Effector CD8-positive, alpha-beta T cell (primary cell): ENCODE measurements at regions not wholly inside any gene's neighbourhood (a gene's known extent, or its start where the extent isn't known, plus 50 kb on each side); places are given as distances from the start of the nearest gene placed in this dataset.

Experiments used
- DNase-seq: peaks from one replicate; lab custom pipeline; 2025; lab: John Stamatoyannopoulos, UW

DNA sequence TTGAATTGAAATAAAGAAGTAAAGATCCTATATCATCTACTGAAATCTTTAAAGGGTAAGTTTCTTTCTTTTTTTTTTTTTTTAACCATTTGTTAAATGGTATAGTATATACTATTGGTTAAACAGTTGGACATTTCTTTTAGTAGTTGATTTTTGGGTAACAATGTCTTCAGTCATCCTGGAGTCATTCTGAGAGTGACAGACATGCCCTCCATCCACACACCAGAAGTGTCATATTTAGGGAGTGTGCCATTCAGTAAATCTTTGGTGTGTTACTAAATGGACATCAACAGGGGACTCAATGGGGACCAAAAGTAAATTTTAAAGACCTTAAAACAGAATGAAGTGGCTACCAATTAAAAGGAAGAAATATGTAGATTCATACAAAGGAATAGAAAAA lies 50.8 kb upstream of the SLC39A10 start:
- DNase-seq: no peak

DNA sequence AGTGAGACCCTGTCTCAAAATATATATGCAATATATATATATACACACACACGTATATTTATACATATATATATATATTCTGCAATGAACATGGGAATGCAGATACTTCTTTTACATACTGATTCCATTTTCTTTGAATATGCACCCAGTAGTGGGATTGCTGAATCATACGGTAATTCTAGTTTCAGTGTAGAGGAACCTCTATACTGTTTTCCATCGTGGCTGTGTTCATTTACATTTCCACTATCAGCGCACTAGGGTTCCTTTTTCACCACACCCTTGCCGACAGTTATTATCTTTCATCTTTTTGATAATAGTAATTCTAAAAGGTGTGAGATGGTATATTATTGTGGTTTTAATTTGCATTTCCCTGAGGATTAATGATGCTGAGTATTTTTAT lies 52.3 kb upstream of the SLC39A10 start:
- DNase-seq: no peak

DNA sequence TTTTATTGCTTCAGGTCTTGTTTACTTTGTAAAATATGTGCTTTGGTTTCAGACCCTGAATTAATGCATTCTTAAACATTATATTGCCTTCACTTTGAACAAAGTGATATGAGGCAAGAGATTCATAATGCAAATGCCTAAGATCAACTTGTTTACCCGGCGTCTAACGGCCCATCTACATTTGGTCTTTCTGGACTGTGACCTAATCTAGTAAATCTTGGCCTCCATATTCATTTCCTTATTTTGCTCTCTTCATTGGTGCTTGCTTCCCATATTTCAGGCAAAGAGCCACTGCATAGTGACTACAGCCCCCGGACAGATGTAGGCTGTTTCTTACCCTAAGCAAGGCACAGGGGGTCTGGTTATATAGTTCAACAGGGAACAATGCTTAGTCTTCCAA lies 53.0 kb upstream of the SLC39A10 start:
- DNase-seq: no peak

DNA sequence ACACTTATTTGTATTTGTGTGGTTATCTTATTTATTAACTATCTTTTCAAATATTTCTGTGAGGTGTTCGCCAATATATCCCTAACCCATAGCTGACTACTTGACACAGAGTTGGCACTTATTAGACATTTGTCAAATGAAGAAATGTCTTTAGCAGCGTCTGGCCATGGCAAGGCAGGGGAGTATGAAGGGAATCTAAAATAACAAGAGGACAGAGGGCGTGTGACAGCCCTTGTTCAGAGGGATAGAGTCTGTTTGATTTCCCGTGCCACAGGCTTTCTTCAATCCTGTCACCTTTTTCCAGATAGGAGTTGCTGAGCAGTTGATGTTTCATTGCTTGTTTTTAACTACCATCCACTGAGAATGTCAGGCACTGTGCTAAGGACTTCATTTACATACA lies 53.6 kb upstream of the SLC39A10 start:
- DNase-seq: no peak

DNA sequence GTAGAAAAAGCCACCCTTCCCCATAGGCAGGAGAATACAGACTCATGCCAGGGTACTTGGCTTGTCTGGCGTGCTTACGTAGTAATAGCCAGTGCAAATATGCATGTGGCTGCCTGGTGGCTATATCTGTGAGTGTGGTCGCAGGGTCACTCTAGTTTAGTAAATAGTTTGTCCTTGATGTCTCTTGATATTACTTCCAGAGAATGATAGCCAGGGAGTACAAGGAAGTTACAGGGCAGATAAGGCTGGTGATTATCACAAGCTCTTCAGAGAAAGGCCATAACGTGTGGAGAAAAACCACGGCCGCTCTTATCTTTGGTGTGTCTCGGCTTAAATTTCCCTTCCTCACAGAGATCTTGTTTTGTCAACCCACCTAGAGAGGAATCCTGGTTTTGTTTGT lies 54.3 kb upstream of the SLC39A10 start:
- DNase-seq: no peak

DNA sequence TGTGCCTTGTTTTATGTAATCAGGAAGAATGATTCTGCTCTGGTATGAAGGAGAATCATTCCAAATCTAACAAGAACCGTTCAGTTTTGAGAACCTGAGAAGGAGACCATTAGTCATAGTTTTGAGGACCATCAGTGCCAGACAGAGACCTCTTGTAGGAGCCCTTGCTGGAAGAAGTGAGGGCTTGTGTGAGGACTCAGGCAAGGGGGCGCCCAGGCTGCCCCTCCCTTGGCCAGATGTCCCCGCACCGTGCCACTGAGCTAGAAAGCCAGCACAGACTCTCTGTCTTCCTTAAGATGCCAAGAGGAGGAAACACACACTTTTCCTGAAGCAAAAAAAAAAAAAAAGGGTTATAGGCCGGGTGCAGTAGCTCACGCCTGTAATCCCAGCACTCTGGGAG lies 55.7 kb upstream of the SLC39A10 start:
- DNase-seq: no peak

DNA sequence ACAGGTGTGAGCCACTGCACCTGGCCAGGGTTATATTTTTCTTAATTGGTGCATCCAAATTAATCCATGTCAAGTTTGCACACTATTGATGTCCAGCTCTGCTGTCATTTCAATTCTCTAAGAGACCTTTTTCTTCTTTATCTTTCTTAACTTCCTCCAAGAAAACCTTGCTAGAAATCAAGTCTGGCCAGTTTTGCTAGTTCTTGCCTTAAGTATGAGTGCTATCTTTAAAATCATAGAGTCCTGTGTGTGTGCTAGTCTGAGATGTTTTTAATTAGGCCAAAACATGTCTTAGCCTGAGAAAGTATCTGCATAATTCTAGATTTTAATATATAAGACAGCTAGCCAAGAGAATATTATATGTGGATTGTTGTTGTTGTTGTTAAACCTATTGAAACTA lies 56.2 kb upstream of the SLC39A10 start:
- no peak for DNase-seq

DNA sequence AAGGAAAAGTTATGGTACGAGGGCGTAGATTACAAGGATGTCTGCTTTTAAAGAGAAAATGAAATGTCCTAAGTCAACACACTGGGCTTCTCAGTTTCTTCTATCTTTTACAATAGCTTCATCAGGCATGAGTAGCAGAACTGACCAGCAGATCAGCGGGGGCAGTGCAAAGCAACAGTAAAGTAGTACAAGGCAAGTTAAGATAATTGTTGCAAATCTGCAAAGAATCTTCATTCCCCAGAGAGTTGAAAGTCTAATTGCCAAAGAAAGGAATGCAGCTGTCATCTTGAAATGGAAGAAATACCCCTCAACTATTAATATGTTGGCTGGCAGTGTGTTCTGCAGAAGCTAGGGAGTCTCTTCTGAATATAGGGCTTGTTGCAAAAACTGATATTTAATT lies 60.2 kb upstream of the SLC39A10 start:
- no peak for DNase-seq

DNA sequence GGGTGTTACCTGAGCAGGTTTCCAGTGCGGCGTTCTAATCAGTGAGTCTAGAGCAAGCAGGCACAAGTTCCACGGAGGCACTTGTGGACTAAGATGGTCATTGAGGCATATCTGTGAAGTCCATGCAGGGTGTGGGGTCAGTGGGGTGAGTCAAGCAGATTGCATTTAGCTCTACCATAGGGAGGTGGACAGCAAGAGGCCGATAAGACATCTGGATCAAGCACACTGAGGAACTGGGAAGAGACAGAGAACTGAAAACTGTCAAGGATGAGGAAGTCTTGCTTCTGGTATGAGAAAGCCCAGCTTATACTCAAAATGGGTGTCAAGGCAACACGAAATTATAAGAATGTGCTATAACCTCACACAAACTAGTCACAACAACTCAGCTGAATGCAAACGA lies 61.2 kb upstream of the SLC39A10 start:
- no peak for DNase-seq

DNA sequence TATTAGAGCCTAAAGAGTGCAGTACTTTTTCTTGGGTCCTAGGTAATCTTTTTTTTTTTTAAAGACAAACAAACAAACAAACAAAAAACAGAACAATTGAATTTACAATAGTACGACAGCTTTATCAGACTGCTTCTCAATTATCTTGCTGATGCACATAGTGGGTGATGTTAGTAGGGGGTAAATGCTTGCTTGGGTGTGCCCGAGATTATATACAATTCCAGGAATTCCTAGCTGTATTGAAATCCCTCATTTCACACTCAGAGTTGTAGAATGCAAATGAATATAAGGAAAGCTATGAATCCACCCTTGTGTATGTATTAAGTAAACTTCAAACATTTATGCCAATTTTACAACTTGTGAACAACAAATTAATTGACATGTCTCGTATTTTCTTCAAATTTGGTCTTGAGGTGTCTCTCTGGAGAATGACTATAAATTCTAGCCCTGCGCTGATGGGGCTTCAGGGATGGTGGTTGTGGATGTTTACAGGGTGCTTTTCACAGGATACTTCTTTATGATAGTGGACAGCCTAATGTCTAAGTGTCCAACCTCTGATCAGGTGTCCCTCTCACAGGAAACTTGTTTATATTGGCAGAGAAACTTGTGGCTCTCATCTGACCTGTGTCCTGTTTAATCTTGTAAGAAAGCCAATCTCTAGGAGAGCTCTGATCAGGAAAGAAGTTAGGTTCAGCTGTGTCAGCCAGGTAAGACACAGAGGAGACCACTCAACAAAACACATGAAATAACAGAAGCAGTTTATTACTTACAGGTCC lies 61.9 kb upstream of the SLC39A10 start:
- no peak for DNase-seq

DNA sequence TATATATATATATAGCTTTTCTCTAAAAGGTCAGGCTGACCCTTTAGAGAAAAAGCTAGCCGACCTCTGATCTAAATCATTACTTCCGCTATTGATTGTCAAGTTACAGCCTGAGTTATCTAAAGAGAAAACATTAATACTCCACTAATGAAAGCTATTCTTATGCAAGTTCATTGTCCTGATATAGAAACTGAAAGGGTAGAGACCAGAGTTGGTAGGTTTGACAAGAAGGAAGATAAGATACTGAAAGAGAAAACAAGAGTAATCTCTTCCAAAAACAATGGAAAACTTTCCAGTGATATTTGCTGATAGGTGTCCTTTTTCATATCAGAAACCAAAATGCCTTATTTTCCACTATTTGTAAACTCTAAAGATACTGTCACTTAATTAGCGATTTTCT lies 62.8 kb upstream of the SLC39A10 start:
- DNase-seq: no peak

DNA sequence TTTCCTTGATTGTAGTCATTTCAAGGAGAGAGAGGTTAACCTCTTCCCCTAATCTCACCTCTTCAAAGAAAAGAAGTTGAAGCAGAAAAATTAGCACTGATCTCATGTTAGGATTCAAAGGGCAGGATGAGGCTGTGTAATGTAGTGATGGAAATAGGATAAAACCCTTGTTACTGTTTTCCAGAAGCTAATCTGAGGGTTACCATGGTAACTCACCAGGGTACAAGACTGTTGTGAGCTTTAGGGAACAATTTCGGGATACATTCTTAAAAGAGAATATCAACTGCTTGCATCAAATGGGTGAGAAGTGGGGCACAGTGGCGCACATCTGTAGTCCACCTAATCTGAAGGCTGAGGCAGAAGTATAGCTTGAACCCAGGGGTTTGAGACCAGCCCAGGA lies 64.9 kb upstream of the SLC39A10 start:
- DNase-seq: no peak

DNA sequence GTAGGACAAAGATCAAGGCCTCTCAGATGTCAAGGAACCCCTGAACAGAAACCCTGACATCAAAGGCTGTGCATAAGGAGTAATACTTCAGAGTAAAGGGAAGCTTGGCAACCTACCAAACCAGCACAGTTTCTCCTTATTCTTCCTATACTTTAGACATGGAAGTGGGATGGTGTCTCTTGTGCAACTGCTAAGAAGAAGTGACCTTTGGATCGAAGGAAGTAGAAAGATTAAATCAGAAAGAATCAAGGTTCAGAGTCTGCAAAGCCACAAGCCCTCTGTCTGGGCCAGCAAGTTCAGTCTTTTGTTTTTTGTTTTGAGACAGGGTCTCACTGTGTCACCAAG lies 66.2 kb upstream of the SLC39A10 start:
- DNase-seq: no peak

DNA sequence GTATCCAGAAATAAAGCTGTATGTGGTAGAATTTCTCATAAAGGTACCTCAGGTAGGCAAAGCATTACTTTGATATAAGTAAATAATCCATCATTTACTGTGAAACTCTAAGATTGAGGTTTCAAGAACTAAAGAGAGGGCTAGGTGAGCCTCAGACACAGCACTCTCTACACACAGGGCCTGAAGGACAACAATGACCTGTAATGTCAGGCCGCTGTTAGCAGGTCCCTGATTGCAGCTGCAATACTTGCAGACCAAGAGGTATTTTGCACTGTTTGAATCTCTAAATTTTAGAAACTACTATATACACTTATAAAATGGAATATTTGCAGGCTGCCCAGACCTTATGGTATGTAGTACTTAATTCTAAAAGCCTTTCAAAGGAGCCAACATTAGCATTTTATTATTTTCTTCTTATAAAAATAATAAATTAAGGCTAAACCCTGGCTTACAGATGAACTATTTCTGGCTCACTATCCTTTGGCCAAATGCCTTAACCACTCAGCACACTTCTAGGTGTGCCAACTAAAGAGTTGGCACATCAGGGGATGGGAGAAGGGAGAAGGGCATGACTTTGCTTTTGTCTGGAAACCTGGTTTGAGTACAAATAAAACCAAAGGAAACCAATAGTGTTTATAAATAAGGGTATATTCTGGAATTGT lies 66.7 kb upstream of the SLC39A10 start:
- no peak for DNase-seq

DNA sequence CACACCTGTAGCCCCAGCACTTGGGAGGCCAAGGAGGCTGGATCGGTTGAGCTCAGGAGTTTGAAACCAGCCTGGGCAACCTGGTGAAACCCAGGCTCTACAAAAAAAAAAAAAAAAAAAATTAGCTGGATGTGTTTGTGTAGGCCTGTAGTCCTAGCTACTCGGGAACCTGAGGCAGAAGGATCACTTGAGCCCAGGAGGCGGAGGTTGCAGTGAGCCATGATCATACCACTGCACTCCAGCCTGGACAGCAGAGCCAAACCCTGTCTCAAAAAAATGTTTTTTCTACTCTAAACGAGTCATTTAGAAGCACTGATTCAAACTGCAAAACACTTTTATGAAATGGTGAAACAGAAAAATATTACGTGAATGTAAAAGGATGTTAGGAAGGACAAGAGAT lies 69.1 kb upstream of the SLC39A10 start:
- DNase-seq: no peak

DNA sequence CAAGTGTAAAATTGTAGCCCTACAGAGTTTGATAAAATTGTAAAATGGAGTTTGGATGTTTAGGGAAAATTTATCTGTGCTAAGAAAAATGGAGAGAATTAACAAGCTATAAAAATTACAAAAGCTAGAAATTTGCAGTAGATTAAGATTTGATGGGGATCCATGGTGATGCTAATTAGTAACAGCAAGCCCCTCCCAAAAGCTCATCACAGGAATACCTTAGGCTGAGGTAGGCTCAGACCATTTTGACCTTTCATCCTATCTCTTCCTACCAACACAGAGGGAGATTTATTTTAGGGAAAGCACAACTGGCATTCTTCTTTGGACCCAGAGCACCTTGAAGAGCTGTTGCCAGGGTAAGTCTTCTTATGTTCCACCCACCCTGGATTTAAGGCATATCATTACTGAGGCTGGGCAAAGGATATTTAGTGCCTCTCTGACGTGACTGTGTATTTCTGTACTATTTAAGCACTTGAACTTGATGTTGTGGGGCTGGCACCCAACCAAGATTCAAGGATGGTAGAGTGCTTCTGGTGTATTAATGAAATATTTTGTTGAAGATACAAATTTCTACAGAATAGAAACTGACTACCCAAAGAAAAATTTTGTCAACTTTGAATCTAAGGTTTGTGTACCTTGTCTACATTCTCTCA lies 70.8 kb upstream of the SLC39A10 start:
- DNase-seq: no peak

DNA sequence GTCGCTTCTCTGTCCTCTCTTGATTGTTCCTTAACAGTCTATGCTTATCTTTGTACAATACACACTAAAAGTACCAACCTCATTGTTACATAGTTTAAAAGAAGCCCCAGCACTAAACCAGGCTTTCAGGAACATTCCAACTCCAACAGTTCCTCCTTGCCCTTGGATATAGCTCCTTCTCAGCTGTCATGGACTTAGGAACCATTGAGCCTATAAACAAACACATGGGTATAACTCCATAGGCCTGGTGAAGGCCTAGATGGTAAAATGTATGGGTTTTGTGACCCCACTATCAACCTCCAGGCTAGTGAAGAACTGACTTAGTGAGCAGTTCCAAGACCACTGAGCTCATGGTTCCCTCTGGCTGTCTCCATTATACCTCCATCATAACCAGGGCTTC lies 74.8 kb upstream of the SLC39A10 start:
- no peak for DNase-seq

DNA sequence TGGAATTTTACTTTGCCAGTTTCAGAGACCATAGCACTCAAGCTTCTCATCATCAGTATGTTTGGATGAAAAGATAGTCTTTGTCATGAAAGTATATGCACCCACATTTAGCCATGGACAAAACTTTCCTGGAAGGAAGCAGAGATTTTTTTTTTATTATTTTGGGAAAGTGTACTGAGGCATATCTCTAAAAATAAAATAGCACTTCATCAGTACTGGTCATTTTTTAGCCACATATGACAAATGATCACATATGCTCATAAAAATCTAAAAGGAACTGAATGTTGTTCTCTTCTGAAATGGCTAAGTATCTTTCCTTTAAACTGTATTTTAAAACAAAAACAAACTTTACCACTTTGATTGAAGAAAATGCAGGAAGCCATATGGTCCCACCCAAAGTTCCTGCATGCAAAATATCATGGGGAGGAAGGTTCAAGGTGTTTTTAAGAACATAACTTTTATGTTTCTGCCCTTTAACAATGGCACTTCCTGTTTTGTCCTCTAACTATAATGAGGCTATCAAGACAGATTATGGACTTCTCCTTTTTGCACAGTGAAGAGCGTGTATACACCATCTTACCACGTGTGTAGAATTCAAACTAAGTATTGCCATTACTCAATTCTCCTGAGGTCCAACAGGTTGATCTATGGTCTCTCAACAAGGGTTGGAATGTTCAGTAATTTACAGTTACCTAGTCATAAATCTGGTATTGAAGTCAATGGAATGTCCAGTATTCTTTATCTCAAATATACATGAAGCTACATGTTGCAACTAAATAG lies 77.1 kb upstream of the SLC39A10 start:
- no peak for DNase-seq

DNA sequence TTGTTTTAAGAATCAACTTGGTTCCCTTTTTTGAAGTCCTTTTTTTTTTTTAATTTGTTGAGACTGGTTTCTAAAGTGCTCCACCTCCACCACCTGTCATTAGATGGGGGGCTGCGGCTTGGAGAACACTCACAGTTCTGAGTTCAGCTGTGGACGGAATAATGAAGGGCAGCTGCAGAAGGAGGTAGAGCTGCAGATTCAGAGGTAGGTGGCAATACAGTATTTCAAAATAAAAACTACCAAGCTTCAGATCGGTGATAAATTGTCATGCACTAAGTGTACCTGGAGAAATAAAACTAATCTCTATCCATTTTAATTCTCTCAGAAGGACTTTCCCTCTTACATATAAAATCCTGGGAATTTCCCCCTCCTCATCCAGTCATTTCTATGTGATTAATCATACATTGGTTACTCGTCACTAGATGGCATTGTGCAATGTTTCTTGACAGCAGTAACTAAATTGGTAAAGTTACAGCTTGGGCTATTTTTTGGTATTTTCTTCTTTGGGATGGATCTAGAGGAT lies 81.1 kb upstream of the SLC39A10 start:
- DNase-seq: no peak

DNA sequence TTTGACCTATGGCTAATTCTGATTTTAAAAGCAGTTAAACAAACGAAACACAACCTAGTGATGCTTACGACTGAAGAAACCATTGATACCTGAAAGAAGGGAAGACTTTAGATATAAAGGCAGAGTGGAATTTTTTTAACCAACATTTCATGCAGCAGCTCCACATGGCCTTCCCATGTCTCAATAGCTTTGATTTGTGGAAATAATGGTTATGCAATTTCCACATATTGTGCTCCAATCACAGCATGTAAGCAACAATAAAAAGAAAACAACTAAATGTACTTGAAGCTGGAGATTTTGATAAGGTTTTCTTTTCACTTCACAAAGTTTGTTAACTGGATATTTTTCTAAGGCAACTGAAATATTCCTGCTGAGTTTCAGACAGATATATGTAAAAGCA lies 82.0 kb upstream of the SLC39A10 start:
- no peak for DNase-seq

DNA sequence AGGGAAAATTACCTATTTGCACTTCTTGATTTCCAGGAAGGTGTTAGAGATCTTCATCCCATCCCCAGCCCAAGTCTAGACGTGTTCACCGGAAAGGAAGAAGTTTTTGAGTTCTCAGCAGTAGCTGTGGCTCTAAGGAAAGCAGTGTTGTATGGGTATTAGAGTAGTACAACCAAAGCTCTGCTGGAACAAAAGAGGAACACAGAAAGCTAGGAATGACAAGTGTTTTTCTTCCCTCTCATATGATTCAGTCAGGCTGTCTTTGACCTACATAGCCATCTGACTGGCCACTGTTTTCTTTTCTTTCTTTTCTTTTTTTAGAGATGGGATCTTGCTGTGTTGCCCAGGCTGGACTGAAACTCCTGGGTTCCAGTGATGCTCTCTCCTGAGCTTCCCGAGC lies 82.7 kb upstream of the SLC39A10 start:
- no peak for DNase-seq

DNA sequence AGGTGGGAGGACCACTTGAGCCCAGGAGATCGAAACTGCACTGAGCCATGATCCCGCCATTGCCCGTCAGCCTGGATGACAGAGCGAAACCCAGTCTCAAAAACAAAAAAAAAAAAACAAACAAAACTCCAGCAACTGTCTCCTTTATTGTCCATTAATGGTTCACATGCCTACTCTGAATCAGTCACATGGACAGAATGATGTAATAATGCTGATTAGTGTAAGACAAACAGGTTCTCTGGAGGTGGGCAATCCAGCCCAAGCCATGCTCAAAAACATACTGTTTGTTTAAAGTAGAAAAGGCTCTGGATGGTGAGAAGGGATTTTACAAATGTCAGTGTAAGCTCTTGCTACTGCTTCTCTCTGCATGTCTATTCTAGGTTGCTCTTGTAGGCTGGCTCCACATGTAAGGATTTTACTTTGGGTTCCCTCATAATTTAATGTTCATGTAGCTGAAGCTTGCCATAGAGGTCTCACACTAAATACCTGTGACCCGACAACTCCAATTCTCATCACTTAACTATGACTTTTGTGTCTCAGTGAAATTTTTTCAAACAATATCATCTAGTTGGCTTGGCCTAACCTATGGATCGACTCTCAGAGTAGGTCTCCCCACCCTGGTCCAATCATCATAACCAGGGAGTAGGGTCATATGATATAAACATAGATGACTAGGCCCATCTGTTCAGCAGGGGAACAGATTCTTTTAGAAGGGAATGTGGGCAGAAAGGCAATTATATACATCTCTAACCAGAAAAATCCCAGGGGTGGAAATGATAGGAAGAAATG lies 83.9 kb upstream of the SLC39A10 start:
- DNase-seq: no peak
